Thyroid gland (tissue), 4 donors: ENCODE measurements at regions not wholly inside any gene's neighbourhood (a gene's known extent, or its start where the extent isn't known, plus 50 kb on each side); places are given as distances from the start of the nearest gene placed in this dataset. TPM values are rescaled to one million over a fixed set of nuclear protein-coding genes. Genes with fewer than 3 reads are reported as not detected.
A peak's percentile ranks its signal among the peaks of the same experiment; 100 is the strongest.
"Not testable (repeated sequence)": the region's sequence is repeated elsewhere in the genome, so short reads cannot be mapped to it uniquely, and the experiment has no call there.

Experiments used
- DNase-seq, 2 donors: peaks; one replicate each; pipeline ENCODE4 v3.0.0-alpha.2; 2019
- H3K27ac ChIP-seq, 3 donors: fragments of 200-600 bp; sonication (generic); 1 replicate in 2 of 3; 2 replicates in 1 of 3; pipeline ENCODE4 v1.5.1; 2016 to 2019; ENCODE audit warnings: mild to moderate bottlenecking in 1 of 3, moderate library complexity in 1 of 3
- H3K27me3 ChIP-seq: fragments of 200-600 bp; sonication (generic); one replicate; pipeline ENCODE4 v1.5.1; 2019
- H3K36me3 ChIP-seq, 2 donors: fragments of 200-600 bp; sonication (generic); one replicate each; pipeline ENCODE4 v1.5.1; 2016 to 2019
- H3K4me1 ChIP-seq, 2 donors: fragments of 200-600 bp; sonication (generic); one replicate each; pipeline ENCODE4 v1.5.1; 2017 to 2019
- H3K4me3 ChIP-seq, 3 donors: fragments of 200-600 bp; sonication (generic); replicated peaks in 1 of 3; 1 replicate in 2 of 3; 2 replicates in 1 of 3; pipeline ENCODE4 v1.5.1; 2016; ENCODE audit warnings: mild to moderate bottlenecking in 1 of 3
- H3K9me3 ChIP-seq: fragments of 200-600 bp; sonication (generic); one replicate; pipeline ENCODE4 v1.5.1; 2017
- POLR2A ChIP-seq, 2 donors: fragments of 450-650 bp; IDR thresholded peaks; one replicate each; pipeline ENCODE4 v1.6.1; 2017; ENCODE audit warnings: antibody characterized with exemption in 2 of 2, mild to moderate bottlenecking in 2 of 2, moderate library complexity in 1 of 2
- WGBS, 2 donors: methylation state at CpG; one replicate each; pipeline ENCODE4 v1.1.5; 2017; 5-methylcytosine and 5-hydroxymethylcytosine counted together
- intact Hi-C: fragments of 100-400 bp; cut with DNase I; formaldehyde crosslinking; loops from one replicate; pipeline ENCODE4 v1.15.1; 2023
- small RNA-seq: library from RNA; depleted of rRNA; stranded (forward); fragments of <200 nt; gene quantifications from one replicate; pipeline ENCODE3, GENCODE V24; 2016

GRCh38 chr1:121117622-121118479, 66.3 kb downstream of the FAM72B start:
- 5 to 11% methylated on average over 19 to 27 of the region's 47 CpGs for WGBS, 2 donors
- H3K36me3 ChIP-seq, H3K9me3 ChIP-seq, H3K27me3 ChIP-seq, intact Hi-C loops, H3K4me1 ChIP-seq: not testable (repeated sequence)
- peak; percentile 54 to 55 for DNase-seq
- Histone ChIP-seq H3K4me3 (peak overlapping the region in 1 of 3 donors; percentile 6), H3K27ac (peak overlapping the region in 1 of 3 donors; percentile 5)
- peak in 1 of 2 donors; percentile 19 for TF ChIP-seq POLR2A (IDR thresholded peaks at IDR 0.05)

Small RNAs in the stretch of these regions (small RNA-seq; reads per million reads assigned to genes)
- gene RF00003 (not detected), gene RNVU1-4 (not detected)
